HEK293T (cell line): ENCODE measurements at regions not wholly inside any gene's neighbourhood (a gene's known extent, or its start where the extent isn't known, plus 50 kb on each side); places are given as distances from the start of the nearest gene placed in this dataset.

ENCODE experiments used
- ARNT ChIP-seq: fragments of 450-650 bp; IDR thresholded peaks from 2 replicates; pipeline ENCODE4 v1.6.1; 2017; ENCODE audit warnings: mild to moderate bottlenecking
- BHLHE40 ChIP-seq: fragments of 450-650 bp; IDR thresholded peaks from 2 replicates; pipeline ENCODE4 v1.6.1; 2016; ENCODE audit warnings: mild to moderate bottlenecking, moderate library complexity, borderline replicate concordance
- CTBP1 ChIP-seq: fragments of 450-650 bp; IDR thresholded peaks from 2 replicates; pipeline ENCODE4 v1.6.1; 2016; ENCODE audit warnings: borderline replicate concordance
- ELF4 ChIP-seq: fragments of 450-650 bp; IDR thresholded peaks from 2 replicates; pipeline ENCODE4 v1.6.1; 2017; ENCODE audit warnings: antibody characterized with exemption
- FOXA1 ChIP-seq: fragments of 450-650 bp; IDR thresholded peaks from 2 replicates; pipeline ENCODE4 v1.6.1; 2016; ENCODE audit warnings: mild to moderate bottlenecking
- FOXM1 ChIP-seq: fragments of 450-650 bp; IDR thresholded peaks from 2 replicates; pipeline ENCODE4 v1.6.1; 2017; ENCODE audit warnings: mild to moderate bottlenecking, borderline replicate concordance
- L3MBTL2 ChIP-seq: fragments of 450-650 bp; conservative IDR thresholded peaks from 2 replicates; pipeline ENCODE4 v1.6.1; 2016; ENCODE audit warnings: mild to moderate bottlenecking
- LEF1 ChIP-seq: fragments of 450-650 bp; IDR thresholded peaks from 2 replicates; pipeline ENCODE4 v1.6.1; 2017; ENCODE audit warnings: mild to moderate bottlenecking, borderline replicate concordance
- NFRKB ChIP-seq: fragments of 450-650 bp; IDR thresholded peaks from 2 replicates; pipeline ENCODE4 v1.6.1; 2016; ENCODE audit warnings: mild to moderate bottlenecking, moderate library complexity
- SP1 ChIP-seq: fragments of 450-650 bp; IDR thresholded peaks from 2 replicates; pipeline ENCODE4 v1.6.1; 2017
- SUZ12 ChIP-seq: fragments of 450-650 bp; IDR thresholded peaks from 2 replicates; pipeline ENCODE4 v1.6.1; 2016; ENCODE audit warnings: mild to moderate bottlenecking
- ZNF384 ChIP-seq: fragments of 450-650 bp; IDR thresholded peaks from 2 replicates; pipeline ENCODE4 v1.6.1; 2016
- TF ChIP-seq, protein P1 (sequence below): fragments of 450-650 bp; IDR thresholded peaks from 2 replicates; pipeline ENCODE4 v1.6.1; 2016

DNA sequence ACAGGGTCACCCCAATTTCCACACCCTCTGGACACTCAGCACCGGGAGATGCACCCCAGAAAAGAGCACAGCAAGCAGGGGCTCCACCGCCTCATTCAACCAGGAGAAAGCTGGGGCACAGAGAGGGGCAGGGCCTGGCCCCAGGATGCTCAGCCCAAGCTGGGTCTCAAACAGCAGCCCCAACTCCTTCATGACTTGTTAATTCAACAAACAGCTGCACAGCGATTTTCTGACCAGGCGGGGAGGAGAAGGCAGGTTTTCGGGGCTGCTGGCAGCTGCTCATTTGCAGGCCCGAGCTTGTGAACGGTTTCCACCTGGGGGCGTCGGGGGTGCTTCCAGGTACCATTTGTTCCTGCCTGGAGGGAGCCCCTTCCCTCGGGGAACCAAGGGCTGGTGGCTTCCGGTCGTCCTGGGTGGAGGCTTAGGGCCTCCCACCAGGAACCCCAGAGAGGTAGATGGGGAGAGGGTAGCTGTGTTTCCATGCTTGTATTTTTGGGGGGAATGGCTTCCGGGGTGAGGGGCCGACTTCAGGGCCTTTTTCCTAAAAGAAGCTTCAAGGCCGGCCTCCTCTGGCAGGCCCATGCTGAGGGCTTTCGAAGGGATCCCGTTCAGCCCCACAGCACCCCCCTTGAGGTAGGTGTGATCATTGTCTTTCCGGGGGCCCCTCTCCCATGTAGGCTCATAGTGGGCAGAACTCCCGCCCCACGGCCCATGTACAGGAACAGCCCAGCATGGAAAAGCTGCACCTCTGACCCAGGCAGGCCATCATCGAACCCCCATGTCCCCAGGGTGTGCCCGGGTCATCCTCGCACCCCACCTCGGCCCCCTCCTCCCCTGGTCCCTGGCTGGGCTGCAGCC is 191.6 kb upstream of the GSE1 start:
- TF ChIP-seq FOXM1 = no peak
- TF ChIP-seq, protein P1, sequence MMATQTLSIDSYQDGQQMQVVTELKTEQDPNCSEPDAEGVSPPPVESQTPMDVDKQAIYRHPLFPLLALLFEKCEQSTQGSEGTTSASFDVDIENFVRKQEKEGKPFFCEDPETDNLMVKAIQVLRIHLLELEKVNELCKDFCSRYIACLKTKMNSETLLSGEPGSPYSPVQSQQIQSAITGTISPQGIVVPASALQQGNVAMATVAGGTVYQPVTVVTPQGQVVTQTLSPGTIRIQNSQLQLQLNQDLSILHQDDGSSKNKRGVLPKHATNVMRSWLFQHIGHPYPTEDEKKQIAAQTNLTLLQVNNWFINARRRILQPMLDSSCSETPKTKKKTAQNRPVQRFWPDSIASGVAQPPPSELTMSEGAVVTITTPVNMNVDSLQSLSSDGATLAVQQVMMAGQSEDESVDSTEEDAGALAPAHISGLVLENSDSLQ = no peak
- no peak for TF ChIP-seq SP1
- TF ChIP-seq FOXA1 = no peak
- no peak for TF ChIP-seq ELF4
- TF ChIP-seq SUZ12 = no peak
- no peak for TF ChIP-seq ZNF384
- TF ChIP-seq LEF1 = no peak
- TF ChIP-seq BHLHE40 = no peak
- no peak for TF ChIP-seq L3MBTL2
- TF ChIP-seq CTBP1 = no peak
- no peak for TF ChIP-seq NFRKB
- no peak for TF ChIP-seq ARNT
